ENCODE measurements at regions not wholly inside any gene's neighbourhood (a gene's known extent, or its start where the extent isn't known, plus 50 kb on each side); places are given as distances from the start of the nearest gene placed in this dataset.

GRCh38 chr21:21675601-21676000 lies 677.4 kb downstream of the NCAM2 start:
- no peaks in the 10 kb centered on the region for H3K4me1 Mint-ChIP-seq (ENCODE audit: low read depth)
- H3K9me3 Mint-ChIP-seq = peaks cover 54% of the 10 kb centered on the region
- no peak for DNase-seq (ENCODE audit: low spot score)
- H3K36me3 Mint-ChIP-seq (ENCODE audit: low read depth) = no peaks in the 10 kb centered on the region
- no peaks in the 10 kb centered on the region for H3K27me3 Mint-ChIP-seq (ENCODE audit: low read depth)
- H3K4me3 Mint-ChIP-seq (ENCODE audit: low read depth) = no peak overlapping the region
- no peak overlapping the region for H3K27ac Mint-ChIP-seq
- intact Hi-C loops (cut with micrococcal nuclease) = no loop called here

GRCh38 chr21:21682172-21682571 lies 684.0 kb downstream of the NCAM2 start:
- Mint-ChIP-seq H3K4me3 (ENCODE audit: low read depth) (no peak overlapping the region), H3K27me3 (ENCODE audit: low read depth) (no peaks in the 10 kb centered on the region), H3K36me3 (ENCODE audit: low read depth) (no peaks in the 10 kb centered on the region), H3K4me1 (ENCODE audit: low read depth) (no peaks in the 10 kb centered on the region), H3K27ac (no peak overlapping the region), H3K9me3 (peaks cover 47% of the 10 kb centered on the region)
- intact Hi-C loops (cut with micrococcal nuclease) = no loop called here
- no peak for DNase-seq (ENCODE audit: low spot score)

- no peak for DNase-seq (ENCODE audit: low spot score)
- intact Hi-C loops (cut with micrococcal nuclease) = no loop called here
- Mint-ChIP-seq H3K9me3 (peaks cover 23% of the 10 kb centered on the region), H3K27ac (no peak overlapping the region), H3K4me1 (ENCODE audit: low read depth) (no peaks in the 10 kb centered on the region), H3K4me3 (ENCODE audit: low read depth) (no peak overlapping the region), H3K27me3 (ENCODE audit: low read depth) (no peaks in the 10 kb centered on the region), H3K36me3 (ENCODE audit: low read depth) (no peaks in the 10 kb centered on the region)
These were observed 690.7 kb downstream of the NCAM2 start for GRCh38 chr21:21688889-21689288.

GRCh38 chr21:21690068-21690665 lies 692.0 kb downstream of the NCAM2 start:
- H3K36me3 Mint-ChIP-seq (ENCODE audit: low read depth) = no peaks in the 10 kb centered on the region
- DNase-seq (ENCODE audit: low spot score) = no peak
- no peak overlapping the region for H3K27ac Mint-ChIP-seq
- H3K4me3 Mint-ChIP-seq (ENCODE audit: low read depth) = no peak overlapping the region
- intact Hi-C loops (cut with micrococcal nuclease) = no loop called here
- H3K27me3 Mint-ChIP-seq (ENCODE audit: low read depth) = no peaks in the 10 kb centered on the region
- peaks cover 14% of the 10 kb centered on the region for H3K9me3 Mint-ChIP-seq
- no peaks in the 10 kb centered on the region for H3K4me1 Mint-ChIP-seq (ENCODE audit: low read depth)

- Mint-ChIP-seq H3K27me3 (ENCODE audit: low read depth) (no peaks in the 10 kb centered on the region), H3K27ac (no peak overlapping the region), H3K4me1 (ENCODE audit: low read depth) (no peaks in the 10 kb centered on the region), H3K4me3 (ENCODE audit: low read depth) (no peak overlapping the region), H3K9me3 (peaks cover 28% of the 10 kb centered on the region), H3K36me3 (ENCODE audit: low read depth) (no peaks in the 10 kb centered on the region)
- no peak for DNase-seq (ENCODE audit: low spot score)
- intact Hi-C loops (cut with micrococcal nuclease) = no loop called here
These were observed 714.7 kb downstream of the NCAM2 start for GRCh38 chr21:21712748-21713520.

GRCh38 chr21:21713651-21714180 lies 715.5 kb downstream of the NCAM2 start:
- H3K9me3 Mint-ChIP-seq = peaks cover 24% of the 10 kb centered on the region
- intact Hi-C loops (cut with micrococcal nuclease) = no loop called here
- no peak overlapping the region for H3K4me3 Mint-ChIP-seq (ENCODE audit: low read depth)
- H3K27me3 Mint-ChIP-seq (ENCODE audit: low read depth) = no peaks in the 10 kb centered on the region
- no peak overlapping the region for H3K27ac Mint-ChIP-seq
- no peak for DNase-seq (ENCODE audit: low spot score)
- no peaks in the 10 kb centered on the region for H3K4me1 Mint-ChIP-seq (ENCODE audit: low read depth)
- no peaks in the 10 kb centered on the region for H3K36me3 Mint-ChIP-seq (ENCODE audit: low read depth)

- H3K27me3 Mint-ChIP-seq (ENCODE audit: low read depth) = no peaks in the 10 kb centered on the region
- peaks cover 21% of the 10 kb centered on the region for H3K9me3 Mint-ChIP-seq
- no peaks in the 10 kb centered on the region for H3K4me1 Mint-ChIP-seq (ENCODE audit: low read depth)
- no peak for DNase-seq (ENCODE audit: low spot score)
- H3K4me3 Mint-ChIP-seq (ENCODE audit: low read depth) = no peak overlapping the region
- no peaks in the 10 kb centered on the region for H3K36me3 Mint-ChIP-seq (ENCODE audit: low read depth)
- H3K27ac Mint-ChIP-seq = no peak overlapping the region
- intact Hi-C loops (cut with micrococcal nuclease) = no loop called here
These were observed 716.2 kb downstream of the NCAM2 start for GRCh38 chr21:21714426-21714825.

GRCh38 chr21:21715266-21715969 lies 717.2 kb downstream of the NCAM2 start:
- H3K27ac Mint-ChIP-seq = no peak overlapping the region
- intact Hi-C loops (cut with micrococcal nuclease) = no loop called here
- no peaks in the 10 kb centered on the region for H3K4me1 Mint-ChIP-seq (ENCODE audit: low read depth)
- peaks cover 20% of the 10 kb centered on the region for H3K9me3 Mint-ChIP-seq
- H3K36me3 Mint-ChIP-seq (ENCODE audit: low read depth) = no peaks in the 10 kb centered on the region
- H3K4me3 Mint-ChIP-seq (ENCODE audit: low read depth) = no peak overlapping the region
- no peaks in the 10 kb centered on the region for H3K27me3 Mint-ChIP-seq (ENCODE audit: low read depth)
- no peak for DNase-seq (ENCODE audit: low spot score)

- Mint-ChIP-seq H3K27ac (no peak overlapping the region), H3K9me3 (peaks cover 26% of the 10 kb centered on the region), H3K4me3 (ENCODE audit: low read depth) (no peak overlapping the region), H3K27me3 (ENCODE audit: low read depth) (no peaks in the 10 kb centered on the region), H3K36me3 (ENCODE audit: low read depth) (no peaks in the 10 kb centered on the region), H3K4me1 (ENCODE audit: low read depth) (no peaks in the 10 kb centered on the region)
- DNase-seq (ENCODE audit: low spot score) = no peak
- intact Hi-C loops (cut with micrococcal nuclease) = no loop called here
These were observed 724.5 kb downstream of the NCAM2 start for GRCh38 chr21:21722731-21723130.

GRCh38 chr21:21730512-21730911 lies 732.3 kb downstream of the NCAM2 start:
- intact Hi-C loops (cut with micrococcal nuclease) = no loop called here
- H3K9me3 Mint-ChIP-seq = peaks cover 21% of the 10 kb centered on the region
- H3K27me3 Mint-ChIP-seq (ENCODE audit: low read depth) = no peaks in the 10 kb centered on the region
- H3K4me3 Mint-ChIP-seq (ENCODE audit: low read depth) = no peak overlapping the region
- H3K4me1 Mint-ChIP-seq (ENCODE audit: low read depth) = no peaks in the 10 kb centered on the region
- H3K27ac Mint-ChIP-seq = no peak overlapping the region
- no peak for DNase-seq (ENCODE audit: low spot score)
- no peaks in the 10 kb centered on the region for H3K36me3 Mint-ChIP-seq (ENCODE audit: low read depth)

- Mint-ChIP-seq H3K27ac (no peak overlapping the region), H3K4me1 (ENCODE audit: low read depth) (no peaks in the 10 kb centered on the region), H3K9me3 (peaks cover 17% of the 10 kb centered on the region), H3K27me3 (ENCODE audit: low read depth) (no peaks in the 10 kb centered on the region), H3K4me3 (ENCODE audit: low read depth) (no peak overlapping the region), H3K36me3 (ENCODE audit: low read depth) (no peaks in the 10 kb centered on the region)
- intact Hi-C loops (cut with micrococcal nuclease) = no loop called here
- no peak for DNase-seq (ENCODE audit: low spot score)
These were observed 733.4 kb downstream of the NCAM2 start for GRCh38 chr21:21731626-21732025.

- intact Hi-C loops (cut with micrococcal nuclease) = no loop called here
- Mint-ChIP-seq H3K9me3 (peaks cover 27% of the 10 kb centered on the region), H3K4me3 (ENCODE audit: low read depth) (no peak overlapping the region), H3K36me3 (ENCODE audit: low read depth) (no peaks in the 10 kb centered on the region), H3K27me3 (ENCODE audit: low read depth) (no peaks in the 10 kb centered on the region), H3K27ac (no peak overlapping the region), H3K4me1 (ENCODE audit: low read depth) (no peaks in the 10 kb centered on the region)
- no peak for DNase-seq (ENCODE audit: low spot score)
These were observed 735.9 kb downstream of the NCAM2 start for GRCh38 chr21:21734088-21734487.

- H3K4me3 Mint-ChIP-seq (ENCODE audit: low read depth) = no peak overlapping the region
- intact Hi-C loops (cut with micrococcal nuclease) = no loop called here
- H3K27ac Mint-ChIP-seq = no peak overlapping the region
- no peaks in the 10 kb centered on the region for H3K4me1 Mint-ChIP-seq (ENCODE audit: low read depth)
- H3K36me3 Mint-ChIP-seq (ENCODE audit: low read depth) = no peaks in the 10 kb centered on the region
- H3K9me3 Mint-ChIP-seq = peaks cover 33% of the 10 kb centered on the region
- no peak for DNase-seq (ENCODE audit: low spot score)
- no peaks in the 10 kb centered on the region for H3K27me3 Mint-ChIP-seq (ENCODE audit: low read depth)
These were observed 739.0 kb downstream of the NCAM2 start for GRCh38 chr21:21737186-21737585.
